B cell (primary cell): ENCODE measurements at regions not wholly inside any gene's neighbourhood (a gene's known extent, or its start where the extent isn't known, plus 50 kb on each side); places are given as distances from the start of the nearest gene placed in this dataset.

Source experiments
- ATAC-seq: fragments of 200-7000 bp; cut with Tn5 transposase; one replicate; pipeline ENCODE4 v1.10.0; 2021; ENCODE audit warnings: low read depth, mild to moderate bottlenecking, moderate number of reproducible peaks, moderate library complexity
- CTCF ChIA-PET: fragments of 350-600 bp; sonication (Branson Sonifier 250); formaldehyde crosslinking; loops from one replicate; lab custom pipeline; 2021; ENCODE audit warnings: antibody characterized with exemption, inconsistent platforms; lab: Charles Lee
- POLR2A ChIA-PET: fragments of 350-600 bp; sonication (Branson Sonifier 250); formaldehyde crosslinking; loops from one replicate; lab custom pipeline; 2021; ENCODE audit warnings: antibody characterized with exemption; lab: Charles Lee
- DNase-seq: peaks from one replicate; pipeline ENCODE4 v3.0.0; 2013
- H2AFZ ChIP-seq: 2 replicates; pipeline ENCODE4 v1.6.1; 2012; ENCODE audit warnings: mild to moderate bottlenecking, low read depth, low read length; ENCODE audit not compliant: insufficient read depth, poor library complexity, severe bottlenecking
- H3K27ac ChIP-seq, 2 donors: 1 replicate in 1 of 2; 2 replicates in 1 of 2; pipeline ENCODE4 v1.5.1; 2012 to 2013; ENCODE audit warnings: low read length in 2 of 2, mild to moderate bottlenecking in 2 of 2, moderate library complexity in 1 of 2
- H3K27me3 ChIP-seq, 4 experiments: fragments of 200-600 bp in 1 of 4; sonication (generic) in 1 of 4; replicated peaks in 1 of 4; 1 replicate in 2 of 4; 2 replicates in 2 of 4; pipeline versions ENCODE4 v1.6.1 to v1.7.0; 2013 to 2016; ENCODE audit warnings: low read length in 3 of 4, mild to moderate bottlenecking in 2 of 4, mixed read lengths in 1 of 4, moderate library complexity in 1 of 4; ENCODE audit not compliant: insufficient read depth in 4 of 4, control insufficient read depth in 3 of 4; ENCODE audit errors: control extremely low read depth in 1 of 4
- H3K36me3 ChIP-seq, 2 experiments: replicated peaks in 1 of 2; 1 replicate in 1 of 2; 2 replicates in 1 of 2; pipeline versions ENCODE4 v1.6.1 to v1.7.1; 2013; ENCODE audit warnings: low read length in 1 of 2; ENCODE audit not compliant: insufficient read depth in 2 of 2, control insufficient read depth in 1 of 2; ENCODE audit errors: control extremely low read depth in 1 of 2, extremely low read depth in 1 of 2
- H3K4me1 ChIP-seq, 2 donors: fragments of 200-600 bp in 1 of 2; sonication (generic) in 1 of 2; 1 replicate in 1 of 2; 2 replicates in 1 of 2; pipeline versions ENCODE4 v1.5.1 to v1.6.1; 2013 to 2017; ENCODE audit warnings: low read length in 2 of 2; ENCODE audit not compliant: control insufficient read depth in 2 of 2, insufficient read depth in 2 of 2
- H3K4me2 ChIP-seq: replicated peaks from 2 replicates; pipeline ENCODE3; 2012; ENCODE audit warnings: mild to moderate bottlenecking, low read depth, low read length; ENCODE audit not compliant: poor library complexity, severe bottlenecking
- H3K4me3 ChIP-seq, 5 experiments: fragments of 200-600 bp in 1 of 5; sonication (generic) in 1 of 5; 1 replicate in 3 of 5; 2 replicates in 2 of 5; pipeline versions ENCODE4 v1.5.1 to v1.7.0; 2011 to 2016; ENCODE audit warnings: low read length in 4 of 5, mild to moderate bottlenecking in 4 of 5, low read depth in 2 of 5, control low read depth in 1 of 5, moderate library complexity in 1 of 5; ENCODE audit not compliant: insufficient read depth in 1 of 5; ENCODE audit errors: control extremely low read depth in 1 of 5, extremely low read depth in 1 of 5
- H3K79me2 ChIP-seq: fragments of 200-600 bp; sonication (generic); one replicate; pipeline ENCODE4 v1.6.0; 2016; ENCODE audit warnings: low read length; ENCODE audit not compliant: control insufficient read depth, insufficient read depth
- H3K9ac ChIP-seq: fragments of 200-600 bp; sonication (generic); 2 replicates; pipeline ENCODE4 v1.6.1; 2017; ENCODE audit warnings: mild to moderate bottlenecking, low read length, moderate library complexity
- H3K9me3 ChIP-seq, 3 donors: one replicate each; pipeline versions ENCODE4 v1.6.1 to v1.7.1; 2013; ENCODE audit warnings: low read length in 2 of 3; ENCODE audit not compliant: control insufficient read depth in 2 of 3, insufficient read depth in 1 of 3; ENCODE audit errors: control extremely low read depth in 1 of 3
- H4K20me1 ChIP-seq: 2 replicates; pipeline ENCODE4 v1.6.0; 2012; ENCODE audit warnings: mild to moderate bottlenecking, low read length; ENCODE audit not compliant: insufficient read depth, control insufficient read depth, poor library complexity, severe bottlenecking
- H3K27ac Mint-ChIP-seq: one replicate; pipeline ENCODE4 v1.8.0; 2021; ENCODE audit warnings: mixed read lengths
- H3K27me3 Mint-ChIP-seq: one replicate; pipeline ENCODE4 v1.8.0; 2021; ENCODE audit warnings: mixed read lengths
- H3K4me1 Mint-ChIP-seq: one replicate; pipeline ENCODE4 v1.8.0; 2021; ENCODE audit warnings: mixed read lengths
- H3K4me3 Mint-ChIP-seq: one replicate; pipeline ENCODE4 v1.8.0; 2021; ENCODE audit warnings: mixed read lengths
- H3K9me3 Mint-ChIP-seq: one replicate; pipeline ENCODE4 v1.8.0; 2022; ENCODE audit warnings: mixed read lengths; ENCODE audit not compliant: insufficient read depth
- EZH2 ChIP-seq: IDR thresholded peaks from 2 replicates; pipeline ENCODE4 v1.6.1; 2012; ENCODE audit warnings: borderline replicate concordance, low read depth, mild to moderate bottlenecking, moderate library complexity, low read length; ENCODE audit not compliant: insufficient read depth, poor library complexity, severe bottlenecking
- WGBS: methylation state at CpG from one replicate; pipeline ENCODE4 v1.1.5; 2013; ENCODE audit warnings: missing lambda C conversion rate; ENCODE audit not compliant: insufficient coverage; 5-methylcytosine and 5-hydroxymethylcytosine counted together
- intact Hi-C: fragments of 100-400 bp; cut with micrococcal nuclease; formaldehyde crosslinking; loops from one replicate; pipeline ENCODE4 v1.10.0; 2022
- TF ChIP-seq, protein P1 (sequence below): fragments of 200-600 bp; IDR thresholded peaks from one replicate; pipeline ENCODE4 v1.8.0; 2022; ENCODE audit warnings: antibody characterized with exemption, mild to moderate bottlenecking

DNA sequence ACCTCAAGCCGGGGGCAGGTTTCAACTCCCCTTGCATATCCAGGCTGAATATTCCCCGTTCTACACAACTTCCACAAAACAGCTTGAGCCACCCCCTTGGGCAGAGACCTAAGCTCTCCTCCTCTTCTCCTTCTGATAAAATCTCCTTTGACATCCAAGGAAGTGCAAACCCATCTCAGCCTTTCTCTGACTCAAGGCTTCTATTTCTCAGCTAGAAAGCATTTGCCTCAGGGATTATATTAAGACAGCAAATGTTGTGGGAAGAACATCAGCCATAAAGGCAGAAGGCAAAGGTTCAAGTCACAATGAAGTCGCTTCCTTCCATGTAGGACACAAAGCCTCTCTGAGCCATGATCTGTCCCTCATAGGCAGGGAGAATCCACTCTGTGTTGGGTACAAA is 386.6 kb upstream of the ARID1B start:
- H3K9me3 Mint-ChIP-seq: peaks cover 6% of the 10 kb centered on the region
- H3K79me2 ChIP-seq: no peaks in the 10 kb centered on the region
- peaks cover 3% of the 10 kb centered on the region for H3K27me3 Mint-ChIP-seq
- H3K9me3 ChIP-seq: no peaks in the 10 kb centered on the region
- CTCF ChIA-PET: interaction anchor here (0.7 kb wide), 1 partner anchor 249 kb away, joined by 3 read pairs; no protein-coding TSS in a partner anchor
- H3K4me3 Mint-ChIP-seq: peak overlapping the region; percentile 1
- no peak for TF ChIP-seq EZH2
- TF ChIP-seq, protein P1, sequence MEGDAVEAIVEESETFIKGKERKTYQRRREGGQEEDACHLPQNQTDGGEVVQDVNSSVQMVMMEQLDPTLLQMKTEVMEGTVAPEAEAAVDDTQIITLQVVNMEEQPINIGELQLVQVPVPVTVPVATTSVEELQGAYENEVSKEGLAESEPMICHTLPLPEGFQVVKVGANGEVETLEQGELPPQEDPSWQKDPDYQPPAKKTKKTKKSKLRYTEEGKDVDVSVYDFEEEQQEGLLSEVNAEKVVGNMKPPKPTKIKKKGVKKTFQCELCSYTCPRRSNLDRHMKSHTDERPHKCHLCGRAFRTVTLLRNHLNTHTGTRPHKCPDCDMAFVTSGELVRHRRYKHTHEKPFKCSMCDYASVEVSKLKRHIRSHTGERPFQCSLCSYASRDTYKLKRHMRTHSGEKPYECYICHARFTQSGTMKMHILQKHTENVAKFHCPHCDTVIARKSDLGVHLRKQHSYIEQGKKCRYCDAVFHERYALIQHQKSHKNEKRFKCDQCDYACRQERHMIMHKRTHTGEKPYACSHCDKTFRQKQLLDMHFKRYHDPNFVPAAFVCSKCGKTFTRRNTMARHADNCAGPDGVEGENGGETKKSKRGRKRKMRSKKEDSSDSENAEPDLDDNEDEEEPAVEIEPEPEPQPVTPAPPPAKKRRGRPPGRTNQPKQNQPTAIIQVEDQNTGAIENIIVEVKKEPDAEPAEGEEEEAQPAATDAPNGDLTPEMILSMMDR: no peak
- H3K27me3 ChIP-seq: no peaks in the 10 kb centered on the region
- H3K4me1 Mint-ChIP-seq: peaks cover 53% of the 10 kb centered on the region
- H4K20me1 ChIP-seq: no peaks in the 10 kb centered on the region
- no peak overlapping the region for H3K27ac Mint-ChIP-seq
- H3K36me3 ChIP-seq: no peaks in the 10 kb centered on the region
- H3K9ac ChIP-seq: no peak overlapping the region
- no peak overlapping the region for H2AFZ ChIP-seq
- no peak overlapping the region for H3K4me3 ChIP-seq
- ATAC-seq (no peak), DNase-seq (no peak)
- intact Hi-C loops: no loop called here
- WGBS: 97% methylated on average over 3 of the region's 3 CpGs
- no peak overlapping the region for H3K27ac ChIP-seq
- H3K4me1 ChIP-seq: peaks cover 48 to 49% of the 10 kb centered on the region in 2 donors
- POLR2A ChIA-PET: no interaction called here
- peak overlapping the region; percentile 32 for H3K4me2 ChIP-seq

DNA sequence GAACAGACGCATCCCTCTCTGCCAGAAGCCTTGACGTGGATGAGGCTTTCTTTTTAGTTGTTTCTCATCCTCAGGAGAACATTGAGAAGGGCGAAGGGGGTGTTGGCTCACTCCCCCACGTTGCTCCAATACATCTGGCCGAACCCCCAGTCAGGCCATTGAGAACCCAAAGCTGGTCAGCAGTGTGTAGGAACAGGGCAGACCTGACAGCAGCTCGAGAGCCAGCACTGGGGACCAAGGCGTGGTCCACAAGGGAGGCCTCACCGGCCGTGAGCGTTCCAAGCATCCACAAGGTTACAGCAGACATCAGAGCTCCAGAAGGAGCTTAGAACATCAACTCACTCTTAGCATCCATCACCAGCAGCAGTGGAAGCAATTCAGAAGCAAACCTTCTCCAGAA is 387.9 kb upstream of the ARID1B start:
- H3K9ac ChIP-seq: no peak overlapping the region
- WGBS: 98% methylated on average over 10 of the region's 10 CpGs
- no peak overlapping the region for H3K27ac Mint-ChIP-seq
- peaks cover 41% of the 10 kb centered on the region for H3K4me1 Mint-ChIP-seq
- peaks cover 6% of the 10 kb centered on the region for H3K9me3 Mint-ChIP-seq
- no peaks in the 10 kb centered on the region for H3K79me2 ChIP-seq
- peaks cover 35 to 36% of the 10 kb centered on the region in 2 donors for H3K4me1 ChIP-seq
- POLR2A ChIA-PET: no interaction called here
- CTCF ChIA-PET: no interaction called here
- H4K20me1 ChIP-seq: no peaks in the 10 kb centered on the region
- H2AFZ ChIP-seq: no peak overlapping the region
- intact Hi-C loops: no loop called here
- no peak for DNase-seq
- no peaks in the 10 kb centered on the region for H3K27me3 ChIP-seq
- no peak for ATAC-seq
- no peak overlapping the region for H3K4me3 ChIP-seq
- H3K4me3 Mint-ChIP-seq: no peak overlapping the region
- no peak overlapping the region for H3K27ac ChIP-seq
- H3K36me3 ChIP-seq: no peaks in the 10 kb centered on the region
- H3K9me3 ChIP-seq: no peaks in the 10 kb centered on the region
- peaks cover 3% of the 10 kb centered on the region for H3K27me3 Mint-ChIP-seq
- TF ChIP-seq, protein P1: no peak
- no peak for TF ChIP-seq EZH2
- no peak overlapping the region for H3K4me2 ChIP-seq
